WERI-Rb-1 (cell line): ENCODE measurements at regions not wholly inside any gene's neighbourhood (a gene's known extent, or its start where the extent isn't known, plus 50 kb on each side); places are given as distances from the start of the nearest gene placed in this dataset.
"Not testable (repeated sequence)": the region's sequence is repeated elsewhere in the genome, so short reads cannot be mapped to it uniquely, and the experiment has no call there.

Experiments
- DNase-seq: peaks from one replicate; pipeline ENCODE4 v3.0.0-alpha.2; 2020
- H3K27ac ChIP-seq: fragments of 250-450 bp; sonication (Bioruptor Pico); 2 replicates; pipeline ENCODE4 v1.5.1; 2020; ENCODE audit warnings: mild to moderate bottlenecking, moderate library complexity
- H3K27me3 ChIP-seq: fragments of 250-450 bp; sonication (Bioruptor Pico); 2 replicates; pipeline ENCODE4 v1.5.1; 2021; ENCODE audit warnings: mild to moderate bottlenecking, low read depth, moderate library complexity; ENCODE audit not compliant: insufficient read depth, severe bottlenecking
- H3K36me3 ChIP-seq: fragments of 250-450 bp; sonication (Bioruptor Pico); 2 replicates; pipeline ENCODE4 v1.5.1; 2020; ENCODE audit warnings: mild to moderate bottlenecking, moderate library complexity
- H3K4me3 ChIP-seq: 2 replicates; pipeline ENCODE4 v1.5.1; 2011; ENCODE audit warnings: low read depth, mild to moderate bottlenecking, control low read depth, low read length
- H3K9me3 ChIP-seq: fragments of 250-450 bp; sonication (Bioruptor Pico); 2 replicates; pipeline ENCODE4 v1.5.1; 2021; ENCODE audit warnings: mild to moderate bottlenecking, moderate library complexity; ENCODE audit not compliant: severe bottlenecking
- CTCF ChIP-seq: IDR thresholded peaks from 2 replicates; pipeline ENCODE4 v1.5.1; 2011; ENCODE audit warnings: low read depth, mild to moderate bottlenecking, control low read depth, inconsistent platforms, low read length

GRCh38 chr11:134501406-134502152 lies 89.5 kb upstream of the B3GAT1 start:
- Histone ChIP-seq H3K4me3 (no peak overlapping the region), H3K27me3 (no peaks in the 10 kb centered on the region), H3K36me3 (no peaks in the 10 kb centered on the region), H3K9me3 (no peaks in the 10 kb centered on the region), H3K27ac (no peak overlapping the region)
- no peak for TF ChIP-seq CTCF
- DNase-seq: no peak

- H3K36me3 ChIP-seq: no peaks in the 10 kb centered on the region
- TF ChIP-seq CTCF: no peak
- H3K27ac ChIP-seq: no peak overlapping the region
- no peaks in the 10 kb centered on the region for H3K9me3 ChIP-seq
- no peak overlapping the region for H3K4me3 ChIP-seq
- no peaks in the 10 kb centered on the region for H3K27me3 ChIP-seq
- no peak for DNase-seq
Measured at GRCh38 chr11:134500621-134501020, 88.6 kb upstream of the B3GAT1 start.

- no peak for DNase-seq
- H3K4me3 ChIP-seq: no peak overlapping the region
- no peak overlapping the region for H3K27ac ChIP-seq
- no peak for TF ChIP-seq CTCF
- no peaks in the 10 kb centered on the region for H3K27me3 ChIP-seq
- no peaks in the 10 kb centered on the region for H3K36me3 ChIP-seq
- H3K9me3 ChIP-seq: no peaks in the 10 kb centered on the region
Measured at GRCh38 chr11:134499990-134500389, 87.9 kb upstream of the B3GAT1 start.

- TF ChIP-seq CTCF: no peak
- DNase-seq: no peak
- Histone ChIP-seq H3K9me3 (peaks cover 8% of the 10 kb centered on the region), H3K4me3 (no peak overlapping the region), H3K27me3 (no peaks in the 10 kb centered on the region), H3K27ac (no peak overlapping the region), H3K36me3 (no peaks in the 10 kb centered on the region)
Measured at GRCh38 chr11:134498326-134499139, 86.5 kb upstream of the B3GAT1 start.

GRCh38 chr11:134497586-134497985 lies 85.5 kb upstream of the B3GAT1 start:
- Histone ChIP-seq H3K27ac (no peak overlapping the region), H3K9me3 (peaks cover 12% of the 10 kb centered on the region), H3K36me3 (no peaks in the 10 kb centered on the region), H3K4me3 (no peak overlapping the region), H3K27me3 (no peaks in the 10 kb centered on the region)
- TF ChIP-seq CTCF: no peak
- DNase-seq: no peak

- not testable (repeated sequence) for H3K27ac ChIP-seq, H3K27me3 ChIP-seq, H3K36me3 ChIP-seq, DNase-seq, H3K4me3 ChIP-seq
- H3K9me3 ChIP-seq: peaks cover 12% of the 10 kb centered on the region
Measured at GRCh38 chr11:134496058-134496457, 84.0 kb upstream of the B3GAT1 start.

- not testable (repeated sequence) for H3K4me3 ChIP-seq, H3K27me3 ChIP-seq, H3K27ac ChIP-seq, DNase-seq, H3K36me3 ChIP-seq
- peaks cover 12% of the 10 kb centered on the region for H3K9me3 ChIP-seq
Measured at GRCh38 chr11:134494395-134494794, 82.4 kb upstream of the B3GAT1 start.

GRCh38 chr11:134492411-134492810 lies 80.4 kb upstream of the B3GAT1 start:
- H3K27ac ChIP-seq, DNase-seq, H3K4me3 ChIP-seq, H3K27me3 ChIP-seq, H3K36me3 ChIP-seq: not testable (repeated sequence)
- H3K9me3 ChIP-seq: peaks cover 12% of the 10 kb centered on the region
